K562 (cell line): ENCODE measurements at regions not wholly inside any gene's neighbourhood (a gene's known extent, or its start where the extent isn't known, plus 50 kb on each side); places are given as distances from the start of the nearest gene placed in this dataset.

Experiments used
- CBX3 ChIP-seq, 2 experiments: IDR thresholded peaks; 1 replicate in 1 of 2; 2 replicates in 1 of 2; pipeline ENCODE4 v1.6.1; 2012; ENCODE audit warnings: inconsistent platforms in 2 of 2, low read length in 2 of 2, borderline replicate concordance in 1 of 2, control low read depth in 1 of 2
- CTCF ChIP-seq, 3 experiments: IDR thresholded peaks in 2 of 3; conservative IDR thresholded peaks in 1 of 3; 2 replicates each; pipeline ENCODE4 v1.5.1; 2011 to 2012; ENCODE audit warnings: low read length in 3 of 3, mild to moderate bottlenecking in 3 of 3, control low read depth in 2 of 3, improper control_type of control experiment in 1 of 3, inconsistent platforms in 1 of 3, low read depth in 1 of 3, mixed read lengths in 1 of 3, moderate library complexity in 1 of 3; ENCODE audit not compliant: insufficient read depth in 2 of 3
- FOXP1 ChIP-seq: sonication (generic); formaldehyde crosslinking; IDR thresholded peaks from 2 replicates; pipeline ENCODE4 v1.8.0; 2022; ENCODE audit warnings: mild to moderate bottlenecking, missing genetic modification reagents
- MXI1 ChIP-seq: IDR thresholded peaks from 2 replicates; pipeline ENCODE4 v1.6.1; 2011; ENCODE audit warnings: low read depth, mild to moderate bottlenecking, improper control_type of control experiment, low read length
- POLR2AphosphoS5 ChIP-seq: IDR thresholded peaks from 2 replicates; pipeline ENCODE4 v1.6.1; 2011; ENCODE audit warnings: mild to moderate bottlenecking, low read depth, low read length, moderate library complexity; ENCODE audit not compliant: control insufficient read depth, insufficient read depth
- SIX5 ChIP-seq, 2 experiments: IDR thresholded peaks; 2 replicates each; pipeline ENCODE4 v1.6.1; 2011; ENCODE audit warnings: low read length in 2 of 2, borderline replicate concordance in 1 of 2, low read depth in 1 of 2, mild to moderate bottlenecking in 1 of 2, moderate library complexity in 1 of 2; ENCODE audit not compliant: insufficient read depth in 1 of 2
- SMC3 ChIP-seq: conservative IDR thresholded peaks from 2 replicates; pipeline ENCODE4 v1.6.1; 2011; ENCODE audit warnings: low read depth, low read length, improper control_type of control experiment; ENCODE audit not compliant: insufficient read depth
- SNIP1 ChIP-seq: fragments of 450-650 bp; IDR thresholded peaks from 2 replicates; pipeline ENCODE4 v1.7.1; 2017; ENCODE audit warnings: low read depth, mild to moderate bottlenecking
- TEAD1 ChIP-seq, 2 experiments: fragments of 450-650 bp in 1 of 2; sonication (generic) in 1 of 2; formaldehyde crosslinking; IDR thresholded peaks; 2 replicates each; pipeline versions ENCODE4 v1.4.0 to v1.8.0; 2020 to 2022; ENCODE audit warnings: mild to moderate bottlenecking in 2 of 2, missing genetic modification reagents in 1 of 2
- USF1 ChIP-seq: sonication (generic); formaldehyde crosslinking; IDR thresholded peaks from 2 replicates; pipeline ENCODE4 v1.9.0; 2022; ENCODE audit warnings: mild to moderate bottlenecking, missing genetic modification reagents

- TF ChIP-seq TEAD1 (CRISPR knock-in tag; IDR thresholded peaks at IDR 0.05) (no peak), USF1 (CRISPR knock-in tag) (no peak), CTCF (IDR thresholded peaks at IDR 0.05 in 2 of 3, conservative IDR thresholded peaks at IDR 0.05 in 1 of 3; ENCODE audit: insufficient read depth in 2 of 3, low read depth in 1 of 3, low read length in 3 of 3) (no peak), SMC3 (no peak), POLR2AphosphoS5 (no peak), CBX3 (IDR thresholded peaks at IDR 0.05; ENCODE audit: borderline replicate concordance in 1 of 2, low read length in 2 of 2) (no peak), MXI1 (no peak), SNIP1 (no peak), FOXP1 (CRISPR knock-in tag) (no peak), SIX5 (IDR thresholded peaks at IDR 0.05; ENCODE audit: borderline replicate concordance in 1 of 2, insufficient read depth in 1 of 2, low read depth in 1 of 2, low read length in 2 of 2) (no peak)
Measured at GRCh38 chr4:156553659-156554058, 417.9 kb downstream of the PDGFC start.
